ENCODE measurements at regions not wholly inside any gene's neighbourhood (a gene's known extent, or its start where the extent isn't known, plus 50 kb on each side); places are given as distances from the start of the nearest gene placed in this dataset.

DNA sequence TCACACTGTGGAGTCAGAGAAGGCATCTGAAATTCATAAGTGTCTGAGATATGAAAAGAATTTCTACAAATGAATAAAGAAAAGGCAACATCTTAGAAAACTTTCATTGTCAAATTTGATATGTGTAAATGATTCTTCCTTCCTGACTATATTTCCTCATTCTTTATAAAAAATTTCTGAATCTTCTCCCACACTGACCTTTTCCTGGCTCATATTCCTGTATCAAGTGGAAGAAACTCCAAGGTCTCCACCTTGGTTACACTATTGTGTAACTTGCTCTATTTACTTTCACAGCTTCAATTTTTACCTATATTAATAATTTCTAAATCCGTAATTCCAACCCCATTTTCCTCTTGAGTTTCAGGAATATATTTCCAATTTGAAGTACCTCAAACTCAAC is 93.5 kb upstream of the FBXL7 start:
- DNase-seq (ENCODE audit: low read depth in 1 of 2, low spot score in 2 of 2): no peak
- Histone ChIP-seq H3K27ac (no peak overlapping the region), H3K27me3 (replicated peaks) (no peaks in the 10 kb centered on the region), H3K36me3 (no peaks in the 10 kb centered on the region), H3K4me1 (replicated peaks) (no peaks in the 10 kb centered on the region), H3K9me3 (replicated peaks) (no peaks in the 10 kb centered on the region), H3K4me3 (no peak overlapping the region)

DNA sequence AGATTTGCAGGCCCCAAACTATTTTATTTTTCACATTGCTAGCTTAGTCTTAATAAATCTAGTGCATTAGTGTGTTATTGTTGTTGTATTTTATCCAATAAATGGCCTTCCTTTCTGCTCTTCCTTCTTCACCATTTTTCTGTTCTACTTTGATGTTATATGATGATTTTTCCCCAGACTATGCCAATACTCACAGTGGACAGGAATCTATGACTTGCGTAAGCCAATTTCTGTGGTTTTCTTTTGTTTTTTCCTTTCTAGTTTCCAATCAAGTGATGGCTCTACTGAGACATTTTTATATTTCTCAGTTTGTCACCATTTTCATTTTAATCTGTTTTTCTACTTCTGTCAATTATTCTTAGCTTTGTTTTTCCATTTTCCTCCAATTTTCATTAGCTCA is 106.8 kb upstream of the FBXL7 start:
- Histone ChIP-seq H3K36me3 (no peaks in the 10 kb centered on the region), H3K4me3 (no peak overlapping the region), H3K9me3 (replicated peaks) (no peaks in the 10 kb centered on the region), H3K27ac (no peak overlapping the region), H3K27me3 (replicated peaks) (no peaks in the 10 kb centered on the region; the same call in 1 of the 2 replicates), H3K4me1 (replicated peaks) (no peaks in the 10 kb centered on the region)
- DNase-seq (ENCODE audit: low read depth in 1 of 2, low spot score in 2 of 2): no peak

DNA sequence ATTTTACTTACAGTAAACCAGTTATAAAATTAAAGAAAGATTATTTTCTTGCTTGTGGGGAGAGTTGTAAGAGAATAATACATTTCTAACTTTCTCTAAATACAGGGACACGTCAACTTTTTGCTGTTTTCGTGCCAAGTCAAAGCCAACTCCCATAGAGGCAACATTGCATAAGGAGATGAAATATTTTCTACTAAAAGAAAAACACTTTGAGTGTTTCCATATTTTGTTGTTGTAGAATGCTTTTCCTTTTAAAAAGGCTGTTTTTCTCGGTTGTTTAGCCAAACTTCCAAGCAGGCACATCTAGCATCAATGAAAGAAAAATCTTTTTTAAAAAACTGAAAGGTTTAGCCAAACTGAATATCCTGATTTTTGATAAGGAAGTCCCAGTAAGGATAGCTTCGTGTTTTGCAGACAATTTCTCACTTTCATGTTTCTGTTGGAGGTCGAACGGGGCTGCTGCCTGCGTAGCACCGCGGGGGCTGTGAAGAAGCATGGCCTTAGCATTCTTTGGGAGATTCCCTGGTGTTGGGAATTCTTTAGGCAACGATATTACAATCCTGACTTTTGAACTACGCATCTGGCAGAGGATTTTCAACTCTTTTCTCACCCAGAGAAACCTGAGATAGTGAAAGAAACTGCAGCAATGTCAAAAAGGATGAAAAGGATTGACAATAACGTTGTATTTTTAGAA is 108.1 kb upstream of the FBXL7 start:
- no peaks in the 10 kb centered on the region for H3K36me3 ChIP-seq
- DNase-seq (ENCODE audit: low read depth in 1 of 2, low spot score in 2 of 2): no peak
- no peaks in the 10 kb centered on the region for H3K4me1 ChIP-seq (replicated peaks)
- H3K9me3 ChIP-seq (replicated peaks): no peaks in the 10 kb centered on the region
- no peak overlapping the region for H3K4me3 ChIP-seq
- H3K27me3 ChIP-seq (replicated peaks): no peaks in the 10 kb centered on the region; the same call in 1 of the 2 replicates
- H3K27ac ChIP-seq: no peak overlapping the region

DNA sequence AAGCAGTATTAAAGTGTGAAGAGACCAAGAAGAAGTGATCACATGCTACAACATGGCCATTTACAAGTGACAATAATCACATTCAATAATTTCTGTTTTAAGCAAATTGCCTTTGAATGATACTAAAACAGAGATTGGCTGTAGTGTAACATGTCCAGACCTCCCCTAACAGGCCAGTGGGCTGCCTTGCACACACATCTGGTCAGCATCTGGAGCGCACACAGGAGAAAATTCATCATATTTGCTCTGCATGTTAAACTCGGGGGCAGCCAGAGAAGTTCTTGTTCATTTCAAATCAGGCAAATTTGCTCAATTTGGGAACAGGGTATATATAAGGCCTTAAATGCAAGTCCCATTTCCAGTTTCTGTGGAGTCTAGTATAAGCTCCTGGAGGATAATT is 111.1 kb upstream of the FBXL7 start:
- Histone ChIP-seq H3K36me3 (no peaks in the 10 kb centered on the region), H3K27me3 (replicated peaks) (no peaks in the 10 kb centered on the region; the same call in 1 of the 2 replicates), H3K9me3 (replicated peaks) (no peaks in the 10 kb centered on the region), H3K27ac (no peak overlapping the region), H3K4me1 (replicated peaks) (no peaks in the 10 kb centered on the region), H3K4me3 (no peak overlapping the region)
- DNase-seq (ENCODE audit: low read depth in 1 of 2, low spot score in 2 of 2): no peak

DNA sequence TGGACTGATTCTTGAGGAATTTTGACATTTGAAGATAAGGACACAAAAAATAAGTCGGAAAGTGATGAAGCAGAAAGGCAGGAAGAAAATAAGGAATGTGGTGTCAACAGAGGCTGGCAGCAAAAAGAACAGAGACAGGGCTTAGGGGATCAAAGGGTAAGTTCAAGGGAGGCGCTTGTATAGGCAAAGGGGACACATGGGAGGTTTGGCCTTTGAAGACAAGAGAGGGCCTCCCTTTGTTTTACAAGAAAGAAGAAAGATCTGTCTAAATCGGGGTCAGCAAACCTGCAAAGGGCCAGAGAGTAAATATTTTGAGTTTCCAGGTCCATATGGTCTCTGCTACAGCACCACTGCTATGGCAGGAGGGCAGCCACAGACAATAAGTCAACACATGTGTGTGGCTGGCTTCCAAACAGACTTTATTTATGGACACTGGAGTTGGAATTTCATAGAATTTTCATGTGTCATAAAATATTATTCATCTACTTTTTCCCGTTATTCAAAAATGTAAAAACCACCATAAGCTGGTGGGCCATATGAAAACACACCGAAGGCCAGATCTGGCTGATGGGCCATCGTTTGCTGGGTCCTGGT is 112.0 kb upstream of the FBXL7 start:
- H3K9me3 ChIP-seq (replicated peaks): no peaks in the 10 kb centered on the region
- no peaks in the 10 kb centered on the region; the same call in 1 of the 2 replicates for H3K27me3 ChIP-seq (replicated peaks)
- H3K4me3 ChIP-seq: no peak overlapping the region
- H3K36me3 ChIP-seq: no peaks in the 10 kb centered on the region
- no peaks in the 10 kb centered on the region for H3K4me1 ChIP-seq (replicated peaks)
- DNase-seq (ENCODE audit: low read depth in 1 of 2, low spot score in 2 of 2): no peak
- no peak overlapping the region for H3K27ac ChIP-seq

DNA sequence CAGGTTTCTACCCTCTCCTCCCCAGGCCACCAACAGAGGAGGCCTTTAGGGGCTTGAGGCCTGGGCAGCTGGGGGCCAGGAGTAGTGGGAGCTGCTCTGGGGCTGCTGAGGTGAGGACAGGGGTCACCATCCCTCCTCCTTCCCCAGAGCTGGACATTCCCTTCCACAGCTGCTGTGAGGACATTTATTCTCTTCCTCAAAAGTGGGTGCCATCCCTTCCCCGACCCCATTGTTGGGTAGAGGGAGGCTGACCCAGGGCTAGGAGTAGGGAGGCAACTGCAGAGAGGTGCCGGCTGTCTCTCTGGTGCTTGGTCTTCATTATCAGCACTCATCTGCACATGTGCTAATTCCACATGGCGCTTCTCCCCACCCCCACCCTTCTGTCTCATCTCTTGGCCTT is 113.9 kb upstream of the FBXL7 start:
- Histone ChIP-seq H3K27ac (no peak overlapping the region), H3K9me3 (replicated peaks) (no peaks in the 10 kb centered on the region), H3K27me3 (replicated peaks) (no peaks in the 10 kb centered on the region; the same call in 1 of the 2 replicates), H3K36me3 (no peaks in the 10 kb centered on the region), H3K4me3 (no peak overlapping the region), H3K4me1 (replicated peaks) (no peaks in the 10 kb centered on the region)
- DNase-seq (ENCODE audit: low read depth in 1 of 2, low spot score in 2 of 2): no peak

DNA sequence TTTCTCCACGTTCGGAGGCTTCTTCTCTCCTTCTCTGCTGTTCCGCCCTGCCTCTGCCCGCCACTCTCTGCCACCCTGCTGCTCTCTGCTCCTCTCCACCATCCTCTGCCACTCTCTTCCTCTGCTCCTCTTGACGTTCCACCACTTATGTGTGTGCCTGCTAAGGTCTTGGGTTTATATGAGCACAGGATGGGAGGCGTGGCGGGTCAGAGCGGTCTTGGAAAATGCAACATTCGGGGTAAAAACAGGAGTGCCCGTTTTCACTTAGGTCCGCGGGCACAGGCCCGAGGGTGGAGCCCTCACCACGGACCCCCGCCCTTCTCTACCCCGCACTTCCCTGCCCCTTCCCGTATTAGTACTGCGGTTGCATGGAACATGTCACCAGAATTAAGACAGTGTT is 114.4 kb upstream of the FBXL7 start:
- H3K4me3 ChIP-seq: no peak overlapping the region
- H3K36me3 ChIP-seq: no peaks in the 10 kb centered on the region
- no peaks in the 10 kb centered on the region for H3K9me3 ChIP-seq (replicated peaks)
- DNase-seq (ENCODE audit: low read depth in 1 of 2, low spot score in 2 of 2): no peak
- H3K27me3 ChIP-seq (replicated peaks): no peaks in the 10 kb centered on the region; the same call in 1 of the 2 replicates
- H3K27ac ChIP-seq: no peak overlapping the region
- H3K4me1 ChIP-seq (replicated peaks): no peaks in the 10 kb centered on the region

DNA sequence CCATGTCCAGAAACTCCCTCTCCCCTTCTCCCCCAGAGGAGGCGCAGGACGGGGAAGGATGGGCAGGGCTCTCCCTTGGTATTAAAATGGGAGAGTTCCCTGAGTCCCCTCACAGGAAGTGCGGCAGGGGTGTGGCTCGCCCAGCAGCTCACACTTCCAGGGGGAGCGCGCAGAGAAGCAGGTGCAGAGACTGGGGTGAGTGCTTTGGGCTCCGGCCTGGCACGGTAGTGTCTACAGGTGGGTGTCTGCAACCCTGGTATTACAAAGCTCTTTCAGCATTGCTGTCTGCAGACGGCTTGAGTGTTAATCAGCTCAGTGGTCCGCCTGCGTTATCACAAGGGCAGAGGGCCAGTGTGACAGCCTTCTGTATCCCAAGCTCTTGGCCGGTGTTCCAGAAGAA is 114.9 kb upstream of the FBXL7 start:
- H3K4me1 ChIP-seq (replicated peaks): no peaks in the 10 kb centered on the region
- no peak overlapping the region for H3K4me3 ChIP-seq
- no peak for DNase-seq (ENCODE audit: low read depth in 1 of 2, low spot score in 2 of 2)
- no peaks in the 10 kb centered on the region for H3K36me3 ChIP-seq
- no peak overlapping the region for H3K27ac ChIP-seq
- H3K9me3 ChIP-seq (replicated peaks): no peaks in the 10 kb centered on the region
- H3K27me3 ChIP-seq (replicated peaks): no peaks in the 10 kb centered on the region; the same call in 1 of the 2 replicates

DNA sequence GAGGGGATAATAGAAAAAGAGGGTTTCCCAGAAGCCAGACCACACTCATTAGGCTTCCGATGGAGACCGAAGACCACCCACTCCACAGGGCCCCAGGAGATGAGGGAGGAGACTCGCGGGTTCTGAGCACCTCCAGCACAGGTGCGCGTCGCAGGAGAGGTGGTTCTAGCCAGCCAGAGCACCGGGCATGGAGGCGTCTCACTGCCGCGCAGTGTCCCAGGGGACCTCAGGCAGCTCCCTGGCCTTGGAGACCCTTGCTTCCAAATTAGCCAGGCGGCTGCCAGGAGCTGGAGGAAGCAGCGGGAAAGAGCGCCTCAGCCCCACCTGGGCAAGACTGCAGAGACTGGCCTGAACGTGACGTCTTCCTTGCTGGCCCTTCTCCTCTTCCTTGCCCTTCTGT is 115.4 kb upstream of the FBXL7 start:
- H3K27ac ChIP-seq: no peak overlapping the region
- no peak for DNase-seq (ENCODE audit: low read depth in 1 of 2, low spot score in 2 of 2)
- no peaks in the 10 kb centered on the region for H3K9me3 ChIP-seq (replicated peaks)
- H3K27me3 ChIP-seq (replicated peaks): no peaks in the 10 kb centered on the region
- no peaks in the 10 kb centered on the region for H3K4me1 ChIP-seq (replicated peaks)
- no peak overlapping the region for H3K4me3 ChIP-seq
- no peaks in the 10 kb centered on the region for H3K36me3 ChIP-seq

DNA sequence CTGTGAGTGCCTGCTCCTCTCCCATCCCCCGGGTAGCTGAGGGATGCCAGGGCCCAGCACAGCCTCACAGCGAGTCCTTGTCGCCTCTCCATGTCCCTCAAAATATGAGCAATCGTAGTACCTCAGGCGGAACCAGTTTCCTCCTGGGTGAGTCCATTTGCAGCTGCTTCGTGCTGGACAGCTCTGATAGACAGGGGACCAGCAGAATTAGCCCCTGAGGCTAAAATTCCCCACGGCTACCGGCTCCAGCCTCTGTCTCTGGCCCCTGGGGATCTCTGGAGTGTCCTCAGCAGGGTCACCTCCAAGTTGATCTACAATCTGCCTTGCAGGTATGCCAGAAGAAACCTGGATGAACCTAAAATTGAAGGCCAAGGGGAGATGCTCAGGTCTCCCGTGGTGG is 115.8 kb upstream of the FBXL7 start:
- no peak overlapping the region for H3K4me3 ChIP-seq
- no peaks in the 10 kb centered on the region for H3K27me3 ChIP-seq (replicated peaks)
- no peaks in the 10 kb centered on the region for H3K9me3 ChIP-seq (replicated peaks)
- no peaks in the 10 kb centered on the region for H3K4me1 ChIP-seq (replicated peaks)
- no peaks in the 10 kb centered on the region for H3K36me3 ChIP-seq
- H3K27ac ChIP-seq: no peak overlapping the region
- no peak for DNase-seq (ENCODE audit: low read depth in 1 of 2, low spot score in 2 of 2)

DNA sequence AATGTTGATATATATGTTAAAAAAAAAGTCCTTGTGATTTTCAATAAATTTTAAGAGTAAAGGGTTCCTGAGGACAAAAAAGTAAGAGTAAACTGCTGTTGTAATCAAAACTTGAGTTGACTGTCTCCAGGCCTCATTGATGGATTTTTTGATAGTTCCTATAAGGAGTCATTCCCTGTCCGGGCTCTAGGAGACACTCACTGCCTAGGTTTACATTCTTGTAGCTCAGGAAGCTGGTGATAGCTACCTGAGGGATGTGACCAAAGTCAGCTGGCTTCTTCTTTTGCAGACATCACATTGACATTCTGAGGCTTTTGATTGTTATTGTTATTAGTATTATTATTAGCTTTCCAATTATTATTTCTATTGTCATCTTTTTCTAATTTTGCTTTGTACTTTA is 116.5 kb upstream of the FBXL7 start:
- Histone ChIP-seq H3K4me1 (replicated peaks) (no peaks in the 10 kb centered on the region), H3K9me3 (replicated peaks) (no peaks in the 10 kb centered on the region), H3K27me3 (replicated peaks) (no peaks in the 10 kb centered on the region), H3K27ac (no peak overlapping the region), H3K36me3 (no peaks in the 10 kb centered on the region), H3K4me3 (no peak overlapping the region)
- DNase-seq (ENCODE audit: low read depth in 1 of 2, low spot score in 2 of 2): no peak

DNA sequence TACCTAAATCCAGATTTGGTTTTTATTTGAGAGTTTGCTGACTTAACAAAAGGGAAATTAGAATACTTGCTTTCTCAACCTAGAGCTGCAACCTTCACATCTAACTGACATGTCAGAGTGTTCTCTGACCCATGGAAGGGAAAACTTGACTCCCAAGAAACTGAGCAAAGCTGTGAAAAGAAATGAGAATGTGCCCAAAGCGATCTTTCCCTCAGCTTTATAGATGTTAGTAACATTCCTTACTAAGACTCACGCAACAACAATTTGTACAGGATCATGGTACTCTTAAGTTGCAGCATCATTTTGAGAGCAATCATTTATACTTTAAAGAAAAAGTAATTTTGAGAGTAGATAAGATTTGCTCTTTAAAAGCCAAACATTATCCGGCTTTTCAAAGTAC is 117.0 kb upstream of the FBXL7 start:
- Histone ChIP-seq H3K9me3 (replicated peaks) (no peaks in the 10 kb centered on the region), H3K27me3 (replicated peaks) (no peaks in the 10 kb centered on the region), H3K4me1 (replicated peaks) (no peaks in the 10 kb centered on the region), H3K4me3 (no peak overlapping the region), H3K36me3 (no peaks in the 10 kb centered on the region), H3K27ac (no peak overlapping the region)
- no peak for DNase-seq (ENCODE audit: low read depth in 1 of 2, low spot score in 2 of 2)

DNA sequence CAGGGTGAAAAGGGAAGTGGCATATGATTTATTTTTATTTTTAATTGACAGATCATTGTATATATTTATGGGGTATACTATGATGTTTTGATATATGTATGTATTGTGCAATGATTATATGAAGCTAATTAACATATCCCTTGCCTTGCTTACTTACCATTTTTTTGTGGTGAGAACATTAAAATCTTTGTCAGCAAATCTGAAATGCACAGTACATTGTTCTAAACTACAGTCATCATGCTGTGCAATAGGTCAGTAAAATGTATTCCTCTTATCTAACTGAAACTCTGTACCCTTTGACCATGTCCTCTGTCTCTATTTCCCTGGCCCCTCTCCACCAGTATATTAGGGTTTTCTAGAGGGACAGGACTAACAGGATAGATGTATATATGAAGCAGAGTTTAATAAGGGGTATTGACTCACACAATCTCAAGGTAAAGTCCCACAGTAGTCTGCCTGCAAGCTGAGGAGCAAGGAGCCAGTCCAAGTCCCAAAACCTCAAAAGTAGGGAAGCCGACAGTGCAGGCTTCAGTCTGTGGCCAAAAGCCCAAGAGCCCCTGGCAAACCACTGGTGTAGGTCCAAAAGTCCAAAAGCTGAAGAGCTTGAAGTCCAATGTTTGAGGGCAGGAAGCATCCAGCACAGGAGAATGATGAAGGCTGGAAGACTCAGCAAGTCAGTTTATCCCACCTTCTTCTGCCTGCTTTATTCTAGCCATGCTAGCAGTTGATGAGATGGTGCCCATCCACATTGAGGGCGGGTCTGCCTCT is 122.2 kb upstream of the FBXL7 start:
- DNase-seq (ENCODE audit: low read depth in 1 of 2, low spot score in 2 of 2): no peak
- no peaks in the 10 kb centered on the region for H3K27me3 ChIP-seq (replicated peaks)
- H3K4me3 ChIP-seq: no peak overlapping the region
- H3K36me3 ChIP-seq: no peaks in the 10 kb centered on the region
- no peaks in the 10 kb centered on the region for H3K4me1 ChIP-seq (replicated peaks)
- H3K27ac ChIP-seq: no peak overlapping the region
- no peaks in the 10 kb centered on the region for H3K9me3 ChIP-seq (replicated peaks)

DNA sequence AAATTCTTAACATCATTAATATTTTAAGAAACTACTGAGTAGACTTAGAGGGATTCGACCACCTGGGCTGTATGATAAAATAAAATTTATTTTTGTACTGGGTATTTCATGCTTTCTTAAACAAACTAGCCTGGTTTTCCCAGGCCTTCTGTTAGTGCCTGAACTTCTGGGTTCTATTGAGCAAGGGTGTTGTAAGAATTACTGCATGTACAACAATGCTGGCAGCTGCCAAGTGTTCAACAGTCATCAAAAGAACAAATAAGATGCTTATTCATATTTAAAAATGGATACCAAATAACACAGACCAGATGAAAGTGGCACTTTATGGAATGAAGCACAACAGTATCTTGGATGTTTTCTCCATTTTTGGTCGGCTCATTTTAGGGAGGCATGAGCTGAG is 123.2 kb upstream of the FBXL7 start:
- H3K36me3 ChIP-seq: no peaks in the 10 kb centered on the region
- DNase-seq (ENCODE audit: low read depth in 1 of 2, low spot score in 2 of 2): no peak
- H3K4me1 ChIP-seq (replicated peaks): no peaks in the 10 kb centered on the region

More for the DNA sequence above, 123.2 kb upstream of the FBXL7 start:
- H3K4me3 ChIP-seq: no peak overlapping the region
- H3K9me3 ChIP-seq (replicated peaks): no peaks in the 10 kb centered on the region
- no peaks in the 10 kb centered on the region for H3K27me3 ChIP-seq (replicated peaks)
- H3K27ac ChIP-seq: no peak overlapping the region
